Stimulated activated CD4-positive, alpha-beta T cell treated with anti-CD3 and anti-CD28 coated beads, Interleukin-4, amount 100 ng/mL, for 48 hours (primary cell): ENCODE measurements at regions not wholly inside any gene's neighbourhood (a gene's known extent, or its start where the extent isn't known, plus 50 kb on each side); places are given as distances from the start of the nearest gene placed in this dataset.

ENCODE experiments used
- DNase-seq, 2 donors: peaks; one replicate each; pipeline ENCODE4 v3.0.0-alpha.2; 2020; ENCODE audit warnings: low read depth in 2 of 2

- DNase-seq, result no peak
Observed at GRCh38 chr13:85742355-85742754, 56.9 kb downstream of the SLITRK6 start.

- DNase-seq, result no peak
Observed at GRCh38 chr13:85741017-85741416, 58.2 kb downstream of the SLITRK6 start.

- no peak for DNase-seq
Observed at GRCh38 chr13:85738696-85739320, 60.4 kb downstream of the SLITRK6 start.

DNA sequence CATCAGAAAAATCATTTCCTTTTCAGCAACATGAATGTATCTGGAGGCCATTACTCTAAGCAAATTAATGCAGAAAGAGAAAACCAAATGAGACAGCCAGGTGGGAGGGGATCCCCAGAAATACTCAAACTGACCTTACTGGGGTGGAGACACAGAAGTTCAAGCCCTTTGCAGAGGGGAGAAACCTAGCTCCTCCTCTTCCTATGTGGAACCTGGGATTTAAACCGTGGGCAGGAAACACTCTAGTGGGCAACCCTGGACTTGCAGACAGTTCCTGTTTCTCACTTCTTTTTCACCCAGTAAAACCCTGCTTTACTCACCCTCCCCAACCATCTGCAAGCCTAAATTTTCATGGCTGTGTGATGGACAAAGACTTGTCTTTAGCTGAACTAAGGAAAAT lies 61.3 kb downstream of the SLITRK6 start:
- no peak for DNase-seq

- DNase-seq, result no peak
Observed at GRCh38 chr13:85729296-85729695, 69.9 kb downstream of the SLITRK6 start.

GRCh38 chr13:85728811-85729210 lies 70.4 kb downstream of the SLITRK6 start:
- DNase-seq, result no peak

DNA sequence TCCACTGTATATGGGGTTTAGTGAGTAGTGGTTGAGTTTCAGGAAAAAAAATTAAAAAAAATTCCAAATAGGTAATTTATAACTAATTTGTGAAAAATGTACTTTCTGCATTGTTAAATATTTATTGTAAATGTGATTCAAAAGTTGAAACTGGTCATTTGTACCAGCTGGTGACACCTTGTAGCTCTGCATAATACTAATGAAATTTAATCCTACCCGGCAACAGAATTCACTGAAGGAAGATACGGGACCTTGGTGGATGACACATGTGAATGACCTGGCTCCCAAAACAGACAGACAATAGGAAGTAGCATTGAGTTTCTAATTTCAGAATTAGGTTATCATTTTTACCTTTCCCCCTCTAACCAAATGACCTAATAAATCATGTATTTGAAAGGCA lies 73.8 kb downstream of the SLITRK6 start:
- no peak for DNase-seq

DNA sequence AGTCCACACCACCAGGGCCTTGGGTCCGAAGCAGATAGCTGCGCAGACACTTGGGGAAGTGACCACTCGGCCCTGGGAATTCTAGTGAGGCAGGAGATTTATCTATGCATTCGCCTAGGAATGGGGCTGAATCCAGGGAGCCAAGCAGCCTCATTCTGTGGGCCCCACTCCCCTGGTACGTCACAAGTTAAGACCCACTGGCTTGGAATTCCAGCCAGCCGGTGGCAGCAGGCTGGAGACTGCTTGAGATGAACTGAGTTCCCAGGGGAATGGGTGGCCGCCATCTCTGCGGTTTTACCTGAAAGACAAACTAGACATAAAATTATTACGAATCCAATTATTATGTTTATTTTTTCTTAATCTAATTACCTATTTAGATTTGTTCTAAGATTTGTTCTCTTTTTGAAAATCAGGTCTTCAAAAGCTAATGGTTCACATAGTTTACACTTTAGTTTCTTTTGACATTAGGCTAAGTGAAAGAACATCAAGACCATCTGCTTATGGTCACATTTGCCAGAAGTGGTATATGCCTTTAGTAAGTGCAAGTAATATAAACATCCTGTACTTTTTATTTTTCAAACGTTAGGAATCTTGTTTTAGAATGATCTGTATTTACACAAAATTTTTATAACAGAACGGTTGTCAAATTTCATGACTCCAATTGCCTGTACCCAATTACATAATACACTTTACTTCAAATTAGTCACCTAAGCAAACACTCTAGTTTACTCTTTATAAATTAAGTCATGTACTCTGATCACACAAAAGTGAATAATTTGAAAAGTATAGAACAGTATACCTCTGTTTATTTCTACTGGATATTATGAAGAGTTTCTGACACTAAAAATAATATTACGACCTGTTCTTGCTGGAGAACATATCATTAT lies 74.4 kb downstream of the SLITRK6 start:
- no peak for DNase-seq

DNA sequence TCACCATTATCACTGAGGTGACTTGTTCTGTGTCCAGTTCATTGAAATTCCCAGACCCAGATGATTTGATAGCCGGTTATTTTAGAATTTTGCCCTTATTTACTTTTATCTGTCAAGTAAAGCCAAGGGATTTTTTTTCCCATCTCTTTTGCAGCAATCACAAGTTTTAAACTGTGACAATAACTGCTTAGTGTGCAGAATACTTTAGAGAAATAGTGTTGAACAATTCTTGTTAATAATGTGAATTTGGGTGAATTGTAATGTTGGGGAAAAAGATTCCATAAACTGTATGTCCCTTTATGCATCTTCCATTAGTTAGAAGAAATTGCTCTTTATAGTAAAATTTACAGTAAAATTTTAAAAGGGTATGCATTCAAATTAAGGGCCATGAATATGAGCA lies 79.5 kb downstream of the SLITRK6 start:
- no peak for DNase-seq

GRCh38 chr13:85717921-85718320 lies 81.3 kb downstream of the SLITRK6 start:
- no peak for DNase-seq

GRCh38 chr13:85710545-85710944 lies 88.7 kb downstream of the SLITRK6 start:
- no peak for DNase-seq

DNA sequence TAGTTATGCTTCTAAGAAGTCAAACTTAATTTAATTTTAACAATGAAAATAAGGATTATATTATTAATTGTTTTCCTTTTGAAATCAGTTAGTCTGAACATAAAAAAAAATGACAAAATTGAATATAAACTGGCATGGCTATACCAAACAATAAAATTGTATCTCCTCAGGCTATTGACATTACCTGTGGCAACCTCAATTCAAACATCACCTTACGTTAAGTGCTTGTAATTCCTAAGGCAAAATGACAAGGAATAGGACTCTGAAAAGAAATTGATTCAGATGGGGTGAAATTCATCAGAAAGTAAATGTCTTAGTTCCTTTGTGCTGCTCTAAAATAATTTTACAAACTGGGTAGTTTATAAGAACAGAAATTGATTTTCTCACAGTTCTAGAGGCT lies 89.5 kb downstream of the SLITRK6 start:
- no peak for DNase-seq

DNA sequence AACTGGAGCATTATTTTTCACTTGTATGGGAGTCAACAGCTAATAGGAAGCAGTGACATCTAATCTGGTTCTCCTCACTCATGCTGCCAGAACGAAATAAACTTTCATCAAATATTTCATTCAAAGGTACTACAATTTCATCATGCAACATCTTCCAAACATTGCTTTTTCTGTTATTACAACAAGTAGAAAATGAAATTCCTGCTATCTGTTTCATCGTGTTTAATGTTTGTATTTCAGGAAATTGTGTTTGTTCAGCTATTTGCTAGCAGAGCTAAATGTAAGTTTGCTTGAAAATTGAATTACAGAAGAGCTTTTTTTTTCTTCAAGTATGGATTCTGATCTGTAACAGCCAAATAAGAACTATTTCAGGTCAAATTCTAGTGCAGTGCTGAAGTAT lies 90.1 kb downstream of the SLITRK6 start:
- no peak for DNase-seq

- DNase-seq, result no peak
Observed at GRCh38 chr13:85700906-85701305, 98.3 kb downstream of the SLITRK6 start.

- no peak for DNase-seq
Observed at GRCh38 chr13:85698256-85698655, 101.0 kb downstream of the SLITRK6 start.

- no peak for DNase-seq
Observed at GRCh38 chr13:85694992-85695391, 104.2 kb downstream of the SLITRK6 start.

DNA sequence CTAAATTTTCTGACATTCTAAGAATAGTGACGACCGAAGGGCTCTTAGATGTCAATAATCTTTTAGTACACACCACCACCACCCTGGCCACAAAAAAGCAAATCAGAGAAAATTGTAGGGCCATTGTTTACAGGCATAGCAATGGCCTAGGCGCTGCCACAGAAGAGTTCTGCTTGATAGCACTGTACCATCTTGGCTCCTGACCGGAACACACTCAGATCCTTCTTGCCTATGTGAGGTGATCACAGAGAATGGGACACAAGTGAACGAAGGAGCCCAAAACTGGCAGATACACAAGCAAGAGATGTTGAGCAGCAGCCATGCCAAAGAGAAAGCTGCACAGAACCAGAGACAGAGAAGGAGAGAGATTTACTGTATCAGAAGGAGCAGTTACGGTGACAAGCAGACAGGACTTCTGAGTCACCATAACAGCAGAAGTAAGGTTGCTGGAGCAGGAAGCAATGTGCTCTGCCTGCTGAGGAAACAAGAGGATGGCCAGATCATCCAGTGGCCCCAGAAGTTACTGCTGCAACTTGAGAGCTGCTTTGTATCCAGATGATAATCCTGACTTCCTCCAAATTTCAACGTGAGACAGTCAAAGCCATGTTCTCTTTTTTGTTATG lies 105.2 kb downstream of the SLITRK6 start:
- DNase-seq, result no peak

- DNase-seq, result no peak
Observed at GRCh38 chr13:85690368-85690767, 108.9 kb downstream of the SLITRK6 start.

- DNase-seq, result no peak
Observed at GRCh38 chr13:85685436-85685835, 113.8 kb downstream of the SLITRK6 start.

DNA sequence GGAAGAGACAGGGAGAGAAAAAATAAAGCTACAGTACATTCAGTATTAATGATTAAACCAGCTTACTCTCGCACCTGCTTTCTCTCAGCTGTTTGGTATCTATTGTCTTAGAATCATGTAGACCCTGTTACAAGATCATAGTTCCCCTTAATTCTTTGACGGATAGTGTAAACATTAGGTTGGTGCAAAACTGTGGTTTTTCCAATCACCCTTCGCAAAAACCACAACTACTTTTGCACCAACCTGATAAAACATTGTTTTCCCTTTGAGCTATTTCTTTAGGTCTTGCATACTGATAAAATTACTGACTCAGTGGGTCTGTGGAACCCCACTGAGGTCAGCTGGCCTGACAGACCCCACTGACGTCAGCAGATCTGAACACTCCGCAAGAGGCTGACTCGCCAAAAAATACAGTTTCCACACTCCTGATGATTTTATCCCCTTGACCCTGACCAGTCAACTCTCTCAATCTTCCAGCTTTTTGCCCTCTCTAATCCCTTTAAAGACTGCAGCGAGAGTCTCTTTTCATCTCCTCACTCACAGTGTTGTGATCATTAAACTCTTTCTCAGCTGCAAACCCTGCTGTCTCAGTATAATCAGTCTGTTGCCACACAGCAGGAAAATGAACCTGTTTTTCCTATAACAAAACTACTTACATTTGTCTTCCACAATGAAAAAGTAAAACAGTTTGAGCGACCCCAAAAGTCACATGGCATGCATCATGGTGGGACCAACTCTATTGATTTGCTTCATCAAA lies 123.9 kb downstream of the SLITRK6 start:
- no peak for DNase-seq

DNA sequence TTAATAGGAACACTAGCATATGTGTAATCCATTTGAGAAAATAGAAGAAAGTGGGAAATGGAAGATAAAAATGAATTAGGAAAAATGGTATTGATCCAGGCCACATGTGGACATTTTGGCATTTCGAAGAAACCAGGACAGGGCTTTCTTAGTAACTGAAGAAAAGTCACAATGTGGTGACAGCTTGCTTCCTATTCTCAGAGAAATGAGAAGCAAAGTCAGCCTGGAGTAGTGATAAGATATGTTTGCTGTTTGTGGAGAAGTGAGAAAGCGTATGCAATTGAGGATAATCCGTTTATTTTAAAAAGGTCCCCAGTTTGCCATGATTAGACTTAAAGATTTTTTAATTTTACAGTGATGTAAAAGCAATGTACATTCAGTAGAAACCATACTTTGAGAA lies 127.9 kb downstream of the SLITRK6 start:
- no peak for DNase-seq

GRCh38 chr13:85666356-85666755 lies 132.9 kb downstream of the SLITRK6 start:
- no peak for DNase-seq
